ENCODE measurements at regions not wholly inside any gene's neighbourhood (a gene's known extent, or its start where the extent isn't known, plus 50 kb on each side); places are given as distances from the start of the nearest gene placed in this dataset.

DNA sequence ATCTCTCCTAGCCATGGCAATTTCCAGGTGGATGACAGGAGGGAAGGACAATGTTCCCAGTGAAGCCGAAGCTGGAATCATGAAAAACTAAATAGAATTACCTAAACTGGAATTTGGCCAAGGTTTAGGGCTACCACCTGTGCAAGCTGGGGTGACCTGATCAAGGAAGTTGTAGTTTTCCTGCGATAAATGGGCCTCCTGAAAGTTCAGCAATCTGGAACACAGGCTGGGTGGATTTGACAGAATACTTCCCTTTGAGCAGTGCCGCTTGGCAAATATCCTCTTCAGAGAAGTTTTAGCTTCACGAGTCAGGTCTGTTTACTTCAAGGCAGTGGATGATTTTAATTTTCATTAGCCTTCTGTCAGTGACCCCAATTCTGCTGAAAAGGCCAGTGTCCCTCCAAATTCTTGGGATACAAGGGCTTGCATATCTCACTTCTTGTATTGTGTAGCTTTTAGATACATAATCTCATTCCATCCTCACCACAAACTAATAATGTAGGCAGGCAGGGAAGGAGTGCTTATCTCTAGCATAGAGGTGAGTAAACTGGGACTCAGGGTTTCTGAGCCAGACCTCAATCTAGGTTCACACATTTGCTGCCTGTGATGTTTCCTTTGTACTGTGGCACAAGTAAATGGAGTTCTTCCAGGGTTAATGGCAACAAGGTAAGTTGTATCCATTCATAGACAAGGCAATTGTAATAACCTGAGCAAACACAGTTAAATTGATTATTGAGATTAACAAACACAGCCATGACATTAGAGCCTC is 349.4 kb downstream of the NUF2 start:
- TF ChIP-seq, protein P1, sequence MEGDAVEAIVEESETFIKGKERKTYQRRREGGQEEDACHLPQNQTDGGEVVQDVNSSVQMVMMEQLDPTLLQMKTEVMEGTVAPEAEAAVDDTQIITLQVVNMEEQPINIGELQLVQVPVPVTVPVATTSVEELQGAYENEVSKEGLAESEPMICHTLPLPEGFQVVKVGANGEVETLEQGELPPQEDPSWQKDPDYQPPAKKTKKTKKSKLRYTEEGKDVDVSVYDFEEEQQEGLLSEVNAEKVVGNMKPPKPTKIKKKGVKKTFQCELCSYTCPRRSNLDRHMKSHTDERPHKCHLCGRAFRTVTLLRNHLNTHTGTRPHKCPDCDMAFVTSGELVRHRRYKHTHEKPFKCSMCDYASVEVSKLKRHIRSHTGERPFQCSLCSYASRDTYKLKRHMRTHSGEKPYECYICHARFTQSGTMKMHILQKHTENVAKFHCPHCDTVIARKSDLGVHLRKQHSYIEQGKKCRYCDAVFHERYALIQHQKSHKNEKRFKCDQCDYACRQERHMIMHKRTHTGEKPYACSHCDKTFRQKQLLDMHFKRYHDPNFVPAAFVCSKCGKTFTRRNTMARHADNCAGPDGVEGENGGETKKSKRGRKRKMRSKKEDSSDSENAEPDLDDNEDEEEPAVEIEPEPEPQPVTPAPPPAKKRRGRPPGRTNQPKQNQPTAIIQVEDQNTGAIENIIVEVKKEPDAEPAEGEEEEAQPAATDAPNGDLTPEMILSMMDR (IDR thresholded peaks at IDR 0.05; ENCODE audit: control extremely low read depth, extremely low read depth, low read depth, missing control alignments), result no peak
- ChIA-PET CTCF (no interaction called here), POLR2A (no interaction called here)
- no peak for DNase-seq (ENCODE audit: extremely low spot score)

DNA sequence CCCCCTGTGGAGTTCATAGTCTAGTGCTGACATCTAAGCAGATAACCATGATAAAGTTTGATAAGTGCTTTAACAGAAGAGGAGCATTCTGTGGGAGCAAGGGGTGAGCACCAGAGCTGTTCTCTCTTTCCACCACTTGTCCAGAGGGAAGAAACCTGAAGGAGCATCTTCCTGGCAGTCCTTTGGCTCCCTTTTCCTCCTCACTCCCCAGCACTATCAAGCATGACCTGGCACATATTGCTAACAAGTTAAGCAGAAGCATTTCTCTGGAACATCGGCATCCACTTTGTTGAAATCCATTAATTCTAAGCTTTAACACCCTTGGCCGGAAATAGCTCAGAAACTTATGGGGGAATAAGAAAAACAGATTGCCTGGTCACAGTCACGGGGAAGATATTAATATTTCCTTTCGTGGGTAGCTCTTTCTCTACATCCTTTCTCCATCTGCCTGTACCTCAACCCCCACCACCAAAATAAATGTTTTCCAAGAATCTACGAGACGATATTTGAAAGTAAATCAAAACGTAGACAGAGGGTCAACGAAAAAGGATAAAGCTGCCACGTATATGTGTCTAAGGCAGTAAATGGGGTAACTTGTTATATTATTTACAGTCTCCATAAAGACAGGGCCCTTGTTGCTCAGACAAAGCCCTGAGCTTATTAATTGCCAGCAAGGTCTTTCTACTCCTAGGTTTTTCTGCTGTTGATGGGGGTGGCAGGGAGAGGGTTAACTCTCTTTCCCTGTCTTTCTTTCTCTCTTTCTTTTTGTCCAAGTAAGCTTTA is 351.4 kb downstream of the NUF2 start:
- POLR2A ChIA-PET, result no interaction called here
- TF ChIP-seq, protein P1 (IDR thresholded peaks at IDR 0.05; ENCODE audit: control extremely low read depth, extremely low read depth, low read depth, missing control alignments), result no peak
- CTCF ChIA-PET, result interaction anchor here (1.0 kb wide), 1 partner anchor 8 kb away, joined by 3 read pairs; no protein-coding TSS in a partner anchor
- no peak for DNase-seq (ENCODE audit: extremely low spot score)

DNA sequence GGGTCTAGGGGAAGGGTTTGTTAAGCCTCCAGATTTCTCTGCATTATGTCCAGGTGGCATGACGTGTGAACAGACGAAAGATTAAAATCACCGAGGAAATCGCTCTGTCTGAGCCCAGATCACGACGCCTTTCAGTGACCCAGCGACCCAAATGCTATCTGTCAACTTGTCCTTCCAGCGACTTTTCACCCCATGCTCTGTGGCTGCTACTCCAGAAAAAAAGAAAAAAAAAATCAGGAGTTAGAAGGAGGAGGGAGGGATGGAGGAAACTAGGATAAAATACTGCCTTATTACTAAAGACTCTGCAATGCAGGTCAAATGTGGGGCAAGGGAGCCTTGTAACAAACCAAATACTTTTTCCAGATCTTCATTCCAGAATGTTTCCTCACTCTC is 352.0 kb downstream of the NUF2 start:
- no peak for DNase-seq (ENCODE audit: extremely low spot score)
- TF ChIP-seq, protein P1 (IDR thresholded peaks at IDR 0.05; ENCODE audit: control extremely low read depth, extremely low read depth, low read depth, missing control alignments), result no peak
- ChIA-PET POLR2A (no interaction called here), CTCF (interaction anchor here (1.0 kb wide), 1 partner anchor 9 kb away, joined by 3 read pairs; no protein-coding TSS in a partner anchor)

DNA sequence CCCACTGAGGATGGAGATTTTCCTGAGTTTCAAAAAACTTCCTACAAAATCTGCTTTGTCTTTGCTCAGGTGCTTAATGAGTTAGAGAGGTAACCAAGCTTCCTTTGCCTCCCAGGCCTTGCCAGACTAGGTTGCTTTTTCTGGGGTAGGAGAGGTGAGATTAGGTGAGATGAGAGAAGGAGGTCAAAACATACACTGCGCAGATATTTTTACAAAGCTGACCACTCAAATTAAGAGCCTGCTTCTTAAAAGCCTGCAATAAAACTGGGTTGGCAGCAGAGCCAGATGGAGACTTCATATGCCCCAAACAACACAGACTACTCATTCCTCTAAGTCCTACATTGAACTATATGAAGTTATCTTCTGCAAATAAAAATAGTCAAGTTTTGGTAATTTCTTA is 352.5 kb downstream of the NUF2 start:
- TF ChIP-seq, protein P1 (IDR thresholded peaks at IDR 0.05; ENCODE audit: control extremely low read depth, extremely low read depth, low read depth, missing control alignments), result no peak
- DNase-seq (ENCODE audit: extremely low spot score), result no peak
- POLR2A ChIA-PET, result no interaction called here
- CTCF ChIA-PET, result no interaction called here

DNA sequence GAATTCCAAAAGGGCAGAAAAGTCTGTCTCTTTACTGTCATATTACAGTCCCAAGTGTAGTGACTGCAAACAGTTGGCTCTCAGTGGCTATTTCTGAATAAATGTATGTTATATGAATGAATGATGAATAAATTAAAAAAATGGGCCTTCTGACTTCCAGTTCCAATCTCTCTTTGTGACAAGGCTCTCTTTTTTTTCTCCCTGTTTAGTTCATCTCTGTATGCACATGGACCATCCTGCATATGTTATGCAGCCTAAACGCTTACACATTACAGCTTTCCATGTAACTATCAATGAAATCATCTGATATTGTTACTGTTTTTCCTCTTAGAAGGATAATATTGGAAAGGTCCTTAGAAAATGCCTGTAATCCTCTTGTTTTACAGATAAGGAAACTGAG is 363.0 kb downstream of the NUF2 start:
- TF ChIP-seq, protein P1 (IDR thresholded peaks at IDR 0.05; ENCODE audit: control extremely low read depth, extremely low read depth, low read depth, missing control alignments), result no peak
- POLR2A ChIA-PET, result no interaction called here
- no peak for DNase-seq (ENCODE audit: extremely low spot score)
- CTCF ChIA-PET, result no interaction called here

DNA sequence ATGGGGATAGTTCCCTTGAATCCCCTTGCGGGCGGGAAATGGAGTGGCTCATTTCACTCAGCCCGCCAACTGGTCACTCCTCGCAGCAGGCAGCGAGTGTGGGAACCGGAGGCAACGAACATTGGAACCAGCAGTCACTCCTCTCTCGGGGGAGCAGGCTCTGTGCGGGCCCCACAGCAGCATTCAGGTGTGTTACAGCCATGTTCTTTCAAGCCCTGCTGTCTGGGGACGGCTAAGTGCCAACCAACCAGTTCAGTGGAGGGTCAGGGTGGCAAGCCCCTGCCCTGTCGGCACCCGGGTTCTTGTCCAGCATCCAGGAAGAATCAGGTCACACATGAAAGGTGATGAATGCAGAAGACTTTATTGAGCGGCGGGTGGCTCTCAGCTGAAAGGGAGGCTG is 370.5 kb downstream of the NUF2 start:
- CTCF ChIA-PET, result interaction anchor here (1.1 kb wide), 1 partner anchor 10 kb away, joined by 3 read pairs; no protein-coding TSS in a partner anchor
- DNase-seq (ENCODE audit: extremely low spot score), result no peak
- TF ChIP-seq, protein P1 (IDR thresholded peaks at IDR 0.05; ENCODE audit: control extremely low read depth, extremely low read depth, low read depth, missing control alignments), result no peak
- POLR2A ChIA-PET, result no interaction called here
